Stimulated activated CD4-positive, alpha-beta T cell treated with anti-CD3 and anti-CD28 coated beads, Interleukin-12 subunit alpha, Interleukin-12 subunit beta, amount 100 ng/mL, for 24 hours (primary cell): ENCODE measurements at regions not wholly inside any gene's neighbourhood (a gene's known extent, or its start where the extent isn't known, plus 50 kb on each side); places are given as distances from the start of the nearest gene placed in this dataset.

ENCODE experiments used
- DNase-seq, 2 experiments: peaks; one replicate each; pipeline ENCODE4 v3.0.0-alpha.2; 2020; ENCODE audit warnings: low read depth in 2 of 2

GRCh38 chr17:77684803-77685798 lies 273.4 kb upstream of the TNRC6C start:
- no peak for DNase-seq

GRCh38 chr17:77685881-77686486 lies 272.5 kb upstream of the TNRC6C start:
- DNase-seq, result no peak

- DNase-seq, result no peak
Measured at GRCh38 chr17:77686903-77687302, 271.6 kb upstream of the TNRC6C start.

GRCh38 chr17:77687417-77687816 lies 271.1 kb upstream of the TNRC6C start:
- no peak for DNase-seq

GRCh38 chr17:77687921-77688320 lies 270.6 kb upstream of the TNRC6C start:
- DNase-seq, result no peak

GRCh38 chr17:77688369-77688768 lies 270.1 kb upstream of the TNRC6C start:
- DNase-seq, result no peak

- DNase-seq, result no peak
Measured at GRCh38 chr17:77690271-77691161, 268.0 kb upstream of the TNRC6C start.

- no peak for DNase-seq
Measured at GRCh38 chr17:77691216-77692085, 267.1 kb upstream of the TNRC6C start.

GRCh38 chr17:77692571-77693161 lies 265.8 kb upstream of the TNRC6C start:
- DNase-seq, result no peak

GRCh38 chr17:77693301-77693700 lies 265.2 kb upstream of the TNRC6C start:
- DNase-seq, result no peak

GRCh38 chr17:77693776-77694175 lies 264.7 kb upstream of the TNRC6C start:
- no peak for DNase-seq

GRCh38 chr17:77694391-77695363 lies 263.8 kb upstream of the TNRC6C start:
- no peak for DNase-seq

GRCh38 chr17:77695386-77695785 lies 263.1 kb upstream of the TNRC6C start:
- no peak for DNase-seq

GRCh38 chr17:77696151-77696720 lies 262.3 kb upstream of the TNRC6C start:
- no peak for DNase-seq

GRCh38 chr17:77696721-77697460 lies 261.6 kb upstream of the TNRC6C start:
- no peak for DNase-seq

- no peak for DNase-seq
Measured at GRCh38 chr17:77697480-77698400, 260.8 kb upstream of the TNRC6C start.

- DNase-seq, result no peak
Measured at GRCh38 chr17:77698903-77699623, 259.4 kb upstream of the TNRC6C start.
